Upper lobe of right lung (tissue), 1 donor: ENCODE measurements at regions not wholly inside any gene's neighbourhood (a gene's known extent, or its start where the extent isn't known, plus 50 kb on each side); places are given as distances from the start of the nearest gene placed in this dataset.
"Not testable (repeated sequence)": the region's sequence is repeated elsewhere in the genome, so short reads cannot be mapped to it uniquely, and the experiment has no call there.

Experiments
- ATAC-seq: fragments of 200-7000 bp; cut with Tn5 transposase; one replicate; pipeline ENCODE4 v1.9.1; 2020; ENCODE audit warnings: mild to moderate bottlenecking, moderate library complexity
- DNase-seq: peaks from one replicate; pipeline ENCODE4 v3.0.0-alpha.2; 2020
- H3K27ac ChIP-seq: fragments of 200-600 bp; one replicate; pipeline ENCODE4 v1.8.0; 2022
- H3K27me3 ChIP-seq: fragments of 200-600 bp; one replicate; pipeline ENCODE4 v1.8.0; 2022; ENCODE audit warnings: mild to moderate bottlenecking
- H3K36me3 ChIP-seq: fragments of 200-600 bp; one replicate; pipeline ENCODE4 v1.8.0; 2022
- H3K4me1 ChIP-seq: fragments of 200-600 bp; one replicate; pipeline ENCODE4 v1.8.0; 2022
- H3K4me3 ChIP-seq: fragments of 200-600 bp; one replicate; pipeline ENCODE4 v1.8.0; 2022; ENCODE audit warnings: mild to moderate bottlenecking
- H3K9me3 ChIP-seq: fragments of 200-600 bp; one replicate; pipeline ENCODE4 v1.8.0; 2022
- CTCF ChIP-seq: fragments of 200-600 bp; IDR thresholded peaks from one replicate; pipeline ENCODE4 v1.8.0; 2022; ENCODE audit warnings: antibody characterized with exemption
- intact Hi-C: fragments of 100-400 bp; cut with DNase I; formaldehyde crosslinking; loops from one replicate; pipeline ENCODE4 v1.11.0; 2022
- donor health status: DM: no; HTN: yes; CAD: no; lungs with severe emphysema.

GRCh38 chr16:6751191-6751590, 581.5 kb upstream of the RBFOX1 start:
- DNase-seq: no peak
- peak; percentile 17 for ATAC-seq
- no peaks in the 10 kb centered on the region for H3K4me1 ChIP-seq
- H3K9me3 ChIP-seq: no peaks in the 10 kb centered on the region
- no peak overlapping the region for H3K4me3 ChIP-seq
- H3K27ac ChIP-seq: no peak overlapping the region
- no peak for TF ChIP-seq CTCF
- no peaks in the 10 kb centered on the region for H3K36me3 ChIP-seq
- no peaks in the 10 kb centered on the region for H3K27me3 ChIP-seq
- intact Hi-C loops: no loop called here

GRCh38 chr16:6749698-6750097, 582.9 kb upstream of the RBFOX1 start:
- Histone ChIP-seq H3K36me3 (no peaks in the 10 kb centered on the region), H3K4me3 (no peak overlapping the region), H3K9me3 (no peaks in the 10 kb centered on the region), H3K4me1 (no peaks in the 10 kb centered on the region), H3K27ac (no peak overlapping the region), H3K27me3 (no peaks in the 10 kb centered on the region)
- no peak for ATAC-seq
- TF ChIP-seq CTCF: no peak
- intact Hi-C loops: no loop called here
- DNase-seq: no peak

GRCh38 chr16:6736302-6736701, 596.3 kb upstream of the RBFOX1 start:
- DNase-seq, H3K4me1 ChIP-seq, H3K4me3 ChIP-seq, intact Hi-C loops, H3K36me3 ChIP-seq, H3K9me3 ChIP-seq, H3K27ac ChIP-seq, ATAC-seq, H3K27me3 ChIP-seq: not testable (repeated sequence)

GRCh38 chr16:6735631-6736030, 597.0 kb upstream of the RBFOX1 start:
- Histone ChIP-seq H3K4me1 (no peaks in the 10 kb centered on the region), H3K27ac (no peak overlapping the region), H3K27me3 (no peaks in the 10 kb centered on the region), H3K36me3 (no peaks in the 10 kb centered on the region), H3K4me3 (no peak overlapping the region), H3K9me3 (no peaks in the 10 kb centered on the region)
- ATAC-seq (peak; percentile 43), DNase-seq (no peak)
- TF ChIP-seq CTCF: no peak
- intact Hi-C loops: no loop called here

- no peak for TF ChIP-seq CTCF
- Histone ChIP-seq H3K27ac (no peak overlapping the region), H3K9me3 (no peaks in the 10 kb centered on the region), H3K27me3 (no peaks in the 10 kb centered on the region), H3K4me1 (no peaks in the 10 kb centered on the region), H3K36me3 (no peaks in the 10 kb centered on the region), H3K4me3 (no peak overlapping the region)
- intact Hi-C loops: no loop called here
- no peak for DNase-seq
- ATAC-seq: no peak
These were observed 600.5 kb upstream of the RBFOX1 start for GRCh38 chr16:6732166-6732565.

- intact Hi-C loops: no loop called here
These were observed 604.3 kb upstream of the RBFOX1 start for GRCh38 chr16:6728381-6728780.

More at GRCh38 chr16:6728381-6728780, 604.3 kb upstream of the RBFOX1 start:
- no peak overlapping the region for H3K27ac ChIP-seq
- no peak for TF ChIP-seq CTCF
- H3K36me3 ChIP-seq: no peaks in the 10 kb centered on the region
- H3K27me3 ChIP-seq: no peaks in the 10 kb centered on the region
- no peak overlapping the region for H3K4me3 ChIP-seq
- ATAC-seq (no peak), DNase-seq (no peak)
- H3K4me1 ChIP-seq: no peaks in the 10 kb centered on the region
- no peaks in the 10 kb centered on the region for H3K9me3 ChIP-seq
